Loucy (cell line): ENCODE measurements at regions not wholly inside any gene's neighbourhood (a gene's known extent, or its start where the extent isn't known, plus 50 kb on each side); places are given as distances from the start of the nearest gene placed in this dataset.

ENCODE experiments used
- CTCF ChIP-seq: fragments of 200-600 bp; sonication (generic); conservative IDR thresholded peaks from 2 replicates; pipeline ENCODE4 v1.5.1; 2014; ENCODE audit warnings: mild to moderate bottlenecking, antibody characterized with exemption, low read length
- EZH2phosphoT487 ChIP-seq: fragments of 200-600 bp; IDR thresholded peaks from 2 replicates; pipeline ENCODE4 v1.6.1; 2018; ENCODE audit warnings: antibody characterized with exemption, mild to moderate bottlenecking, moderate library complexity, borderline replicate concordance

- TF ChIP-seq CTCF: no peak
- no peak for TF ChIP-seq EZH2phosphoT487
Measured at GRCh38 chr2:58435246-58435645, 194.1 kb upstream of the FANCL start.
